HCT116 (cell line): ENCODE measurements at regions not wholly inside any gene's neighbourhood (a gene's known extent, or its start where the extent isn't known, plus 50 kb on each side); places are given as distances from the start of the nearest gene placed in this dataset.

Source experiments
- CTCF ChIP-seq, 3 experiments: fragments of 200-600 bp in 1 of 3; sonication (generic) in 1 of 3; IDR thresholded peaks in 2 of 3; conservative IDR thresholded peaks in 1 of 3; 2 replicates each; pipeline ENCODE4 v1.5.1; 2012 to 2017; ENCODE audit warnings: low read depth in 2 of 3, low read length in 2 of 3, antibody characterized with exemption in 1 of 3, borderline replicate concordance in 1 of 3, control low read depth in 1 of 3, mild to moderate bottlenecking in 1 of 3, mixed read lengths in 1 of 3, mixed run types in 1 of 3, moderate library complexity in 1 of 3; ENCODE audit not compliant: insufficient read depth in 1 of 3
- EZH2 ChIP-seq: fragments of 200-600 bp; sonication (generic); IDR thresholded peaks from 2 replicates; pipeline ENCODE4 v1.6.1; 2017; ENCODE audit warnings: antibody characterized with exemption, mixed run types
- POLR2A ChIP-seq: IDR thresholded peaks from 2 replicates; pipeline ENCODE4 v1.7.0; 2011; ENCODE audit warnings: borderline replicate concordance; ENCODE audit not compliant: insufficient read depth, insufficient read length; ENCODE audit errors: extremely low read depth
- SP1 ChIP-seq: IDR thresholded peaks from 2 replicates; pipeline ENCODE4 v1.6.1; 2012; ENCODE audit warnings: low read depth
- TCF7L2 ChIP-seq: IDR thresholded peaks from 2 replicates; pipeline ENCODE4 v1.7.0; 2011; ENCODE audit warnings: borderline replicate concordance, inconsistent platforms; ENCODE audit not compliant: insufficient read depth, insufficient read length; ENCODE audit errors: extremely low read depth
- YY1 ChIP-seq: IDR thresholded peaks from 2 replicates; pipeline ENCODE4 v1.6.1; 2011; ENCODE audit warnings: low read length, low read depth, moderate library complexity, mild to moderate bottlenecking; ENCODE audit not compliant: insufficient replicate concordance; ENCODE audit errors: extremely low read depth

- TF ChIP-seq CTCF (IDR thresholded peaks at IDR 0.05 in 2 of 3, conservative IDR thresholded peaks at IDR 0.05 in 1 of 3; ENCODE audit: borderline replicate concordance in 1 of 3, insufficient read depth in 1 of 3, low read depth in 2 of 3, low read length in 2 of 3) (no peak), SP1 (no peak), TCF7L2 (no peak), EZH2 (no peak), POLR2A (no peak), YY1 (no peak)
These were observed 183.7 kb downstream of the NEBL start for GRCh38 chr10:20713420-20713819.
